NCI-H460 (cell line): ENCODE measurements at regions not wholly inside any gene's neighbourhood (a gene's known extent, or its start where the extent isn't known, plus 50 kb on each side); places are given as distances from the start of the nearest gene placed in this dataset.
"Not testable (repeated sequence)": the region's sequence is repeated elsewhere in the genome, so short reads cannot be mapped to it uniquely, and the experiment has no call there.

ENCODE experiments used
- DNase-seq: peaks from one replicate; pipeline ENCODE4 v3.0.0-alpha.2; 2016; ENCODE audit warnings: low read depth; ENCODE audit errors: extremely low read depth

GRCh38 chr2:125576558-125576957 is 1079.4 kb upstream of the GYPC start:
- DNase-seq: no peak

GRCh38 chr2:125581557-125581956 is 1074.4 kb upstream of the GYPC start:
- DNase-seq: no peak

GRCh38 chr2:125582516-125582915 is 1073.4 kb upstream of the GYPC start:
- no peak for DNase-seq

GRCh38 chr2:125584732-125585131 is 1071.2 kb upstream of the GYPC start:
- no peak for DNase-seq

GRCh38 chr2:125588780-125589179 is 1067.2 kb upstream of the GYPC start:
- no peak for DNase-seq

GRCh38 chr2:125591954-125592353 is 1064.0 kb upstream of the GYPC start:
- DNase-seq: no peak

- no peak for DNase-seq
Measured at GRCh38 chr2:125593036-125593435, 1062.9 kb upstream of the GYPC start.

- DNase-seq: no peak
Measured at GRCh38 chr2:125596612-125597011, 1059.3 kb upstream of the GYPC start.

- DNase-seq: no peak
Measured at GRCh38 chr2:125615438-125615837, 1040.5 kb upstream of the GYPC start.

- DNase-seq: no peak
Measured at GRCh38 chr2:125630377-125630776, 1025.6 kb upstream of the GYPC start.

- no peak for DNase-seq
Measured at GRCh38 chr2:125634662-125635061, 1021.3 kb upstream of the GYPC start.

GRCh38 chr2:125638345-125638744 is 1017.6 kb upstream of the GYPC start:
- DNase-seq: no peak

- no peak for DNase-seq
Measured at GRCh38 chr2:125642032-125642431, 1013.9 kb upstream of the GYPC start.

GRCh38 chr2:125643128-125643527 is 1012.8 kb upstream of the GYPC start:
- DNase-seq: no peak

GRCh38 chr2:125643585-125643984 is 1012.4 kb upstream of the GYPC start:
- no peak for DNase-seq

GRCh38 chr2:125644257-125644656 is 1011.7 kb upstream of the GYPC start:
- DNase-seq: no peak

- no peak for DNase-seq
Measured at GRCh38 chr2:125652280-125652679, 1003.7 kb upstream of the GYPC start.

- no peak for DNase-seq
Measured at GRCh38 chr2:125654226-125654625, 1001.7 kb upstream of the GYPC start.

GRCh38 chr2:125656190-125656589 is 999.8 kb upstream of the GYPC start:
- no peak for DNase-seq

GRCh38 chr2:125658583-125658982 is 997.4 kb upstream of the GYPC start:
- no peak for DNase-seq

GRCh38 chr2:125660369-125660768 is 995.6 kb upstream of the GYPC start:
- DNase-seq: not testable (repeated sequence)

- DNase-seq: no peak
Measured at GRCh38 chr2:125667630-125668029, 988.3 kb upstream of the GYPC start.

- no peak for DNase-seq
Measured at GRCh38 chr2:125679903-125680302, 976.1 kb upstream of the GYPC start.

GRCh38 chr2:125680809-125681208 is 975.1 kb upstream of the GYPC start:
- no peak for DNase-seq
